Stimulated activated CD4-positive, alpha-beta T cell treated with anti-CD3 and anti-CD28 coated beads, Interleukin-4, amount 100 ng/mL, for 24 hours (primary cell): ENCODE measurements at regions not wholly inside any gene's neighbourhood (a gene's known extent, or its start where the extent isn't known, plus 50 kb on each side); places are given as distances from the start of the nearest gene placed in this dataset.
"Not testable (repeated sequence)": the region's sequence is repeated elsewhere in the genome, so short reads cannot be mapped to it uniquely, and the experiment has no call there.

Experiments used
- DNase-seq: peaks from one replicate; pipeline ENCODE4 v3.0.0-alpha.2; 2020

- no peak for DNase-seq
These were observed 63.9 kb downstream of the MAT2B start for GRCh38 chr5:163569284-163569683.

GRCh38 chr5:163571744-163572143 lies 66.3 kb downstream of the MAT2B start:
- DNase-seq: no peak

- DNase-seq: no peak
These were observed 69.3 kb downstream of the MAT2B start for GRCh38 chr5:163574472-163575440.

- no peak for DNase-seq
These were observed 73.2 kb downstream of the MAT2B start for GRCh38 chr5:163578652-163579051.

- DNase-seq: no peak
These were observed 74.3 kb downstream of the MAT2B start for GRCh38 chr5:163579729-163580128.

- DNase-seq: no peak
These were observed 75.1 kb downstream of the MAT2B start for GRCh38 chr5:163580516-163580915.

- not testable (repeated sequence) for DNase-seq
These were observed 78.2 kb downstream of the MAT2B start for GRCh38 chr5:163583491-163584153.

GRCh38 chr5:163585206-163585605 lies 79.8 kb downstream of the MAT2B start:
- no peak for DNase-seq

GRCh38 chr5:163586531-163586956 lies 81.1 kb downstream of the MAT2B start:
- DNase-seq: no peak

GRCh38 chr5:163594951-163595350 lies 89.5 kb downstream of the MAT2B start:
- DNase-seq: no peak

- no peak for DNase-seq
These were observed 90.7 kb downstream of the MAT2B start for GRCh38 chr5:163595932-163596607.

- no peak for DNase-seq
These were observed 91.3 kb downstream of the MAT2B start for GRCh38 chr5:163596608-163597315.

- DNase-seq: no peak
These were observed 98.6 kb downstream of the MAT2B start for GRCh38 chr5:163604013-163604412.

GRCh38 chr5:163607256-163607655 lies 101.8 kb downstream of the MAT2B start:
- no peak for DNase-seq

- no peak for DNase-seq
These were observed 103.2 kb downstream of the MAT2B start for GRCh38 chr5:163608621-163609020.

GRCh38 chr5:163609910-163610309 lies 104.5 kb downstream of the MAT2B start:
- DNase-seq: no peak

GRCh38 chr5:163612358-163613149 lies 107.1 kb downstream of the MAT2B start:
- no peak for DNase-seq

GRCh38 chr5:163613150-163613442 lies 107.7 kb downstream of the MAT2B start:
- no peak for DNase-seq

- DNase-seq: no peak
These were observed 109.4 kb downstream of the MAT2B start for GRCh38 chr5:163614787-163615186.

- DNase-seq: no peak
These were observed 114.0 kb downstream of the MAT2B start for GRCh38 chr5:163619273-163619934.

- DNase-seq: no peak
These were observed 114.5 kb downstream of the MAT2B start for GRCh38 chr5:163619951-163620350.

GRCh38 chr5:163622799-163623198 lies 117.4 kb downstream of the MAT2B start:
- DNase-seq: no peak
